ENCODE measurements at regions not wholly inside any gene's neighbourhood (a gene's known extent, or its start where the extent isn't known, plus 50 kb on each side); places are given as distances from the start of the nearest gene placed in this dataset.
"Not testable (repeated sequence)": the region's sequence is repeated elsewhere in the genome, so short reads cannot be mapped to it uniquely, and the experiment has no call there.

GRCh38 chr5:135154961-135155360 is 120.9 kb upstream of the PITX1 start:
- DNase-seq: no peak

- no peak for DNase-seq
Observed at GRCh38 chr5:135154197-135154596, 120.2 kb upstream of the PITX1 start.

GRCh38 chr5:135153661-135154060 is 119.6 kb upstream of the PITX1 start:
- no peak for DNase-seq

DNA sequence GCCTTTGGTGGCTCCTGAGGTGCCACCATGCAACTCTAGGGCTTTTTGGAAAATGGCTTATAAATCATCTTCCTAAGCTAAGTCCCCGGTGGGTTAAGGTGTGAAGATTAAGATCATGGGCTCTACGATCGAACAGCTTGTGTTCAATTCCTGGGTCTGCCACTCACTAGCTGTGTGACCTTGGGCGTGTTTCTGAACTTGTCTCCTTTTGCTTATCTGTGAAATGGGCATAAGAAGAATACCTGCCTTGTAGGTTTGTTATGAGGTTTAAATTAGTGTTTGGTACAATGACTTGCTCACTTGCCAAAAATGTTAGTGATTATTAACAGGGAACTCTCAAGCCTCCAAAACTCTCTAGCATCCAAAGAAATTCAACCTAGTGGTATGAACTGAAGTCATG is 119.2 kb upstream of the PITX1 start:
- DNase-seq: no peak

GRCh38 chr5:135151660-135152059 is 117.6 kb upstream of the PITX1 start:
- DNase-seq: not testable (repeated sequence)

- no peak for DNase-seq
Observed at GRCh38 chr5:135151256-135151655, 117.2 kb upstream of the PITX1 start.

DNA sequence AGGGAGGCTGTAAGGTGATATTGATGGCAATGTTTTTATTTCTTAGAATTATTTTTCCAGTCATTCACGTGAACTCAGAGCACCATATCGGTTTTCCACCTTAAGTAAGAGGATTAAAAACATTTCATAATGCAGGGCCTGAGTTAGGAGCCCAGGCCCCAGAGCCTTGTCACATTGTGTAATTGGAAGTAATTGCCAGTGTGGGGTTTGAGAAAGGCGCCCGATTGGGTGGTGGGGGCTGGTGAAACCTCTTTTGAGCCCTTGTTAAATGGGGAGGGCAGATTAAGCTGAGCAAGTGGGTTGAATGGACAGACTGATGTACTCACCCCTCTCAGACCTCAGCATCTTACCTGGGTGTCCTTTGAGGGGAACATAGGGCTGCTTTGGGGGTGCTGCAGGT is 116.7 kb upstream of the PITX1 start:
- DNase-seq: no peak

GRCh38 chr5:135149956-135150723 is 116.1 kb upstream of the PITX1 start:
- DNase-seq: no peak

DNA sequence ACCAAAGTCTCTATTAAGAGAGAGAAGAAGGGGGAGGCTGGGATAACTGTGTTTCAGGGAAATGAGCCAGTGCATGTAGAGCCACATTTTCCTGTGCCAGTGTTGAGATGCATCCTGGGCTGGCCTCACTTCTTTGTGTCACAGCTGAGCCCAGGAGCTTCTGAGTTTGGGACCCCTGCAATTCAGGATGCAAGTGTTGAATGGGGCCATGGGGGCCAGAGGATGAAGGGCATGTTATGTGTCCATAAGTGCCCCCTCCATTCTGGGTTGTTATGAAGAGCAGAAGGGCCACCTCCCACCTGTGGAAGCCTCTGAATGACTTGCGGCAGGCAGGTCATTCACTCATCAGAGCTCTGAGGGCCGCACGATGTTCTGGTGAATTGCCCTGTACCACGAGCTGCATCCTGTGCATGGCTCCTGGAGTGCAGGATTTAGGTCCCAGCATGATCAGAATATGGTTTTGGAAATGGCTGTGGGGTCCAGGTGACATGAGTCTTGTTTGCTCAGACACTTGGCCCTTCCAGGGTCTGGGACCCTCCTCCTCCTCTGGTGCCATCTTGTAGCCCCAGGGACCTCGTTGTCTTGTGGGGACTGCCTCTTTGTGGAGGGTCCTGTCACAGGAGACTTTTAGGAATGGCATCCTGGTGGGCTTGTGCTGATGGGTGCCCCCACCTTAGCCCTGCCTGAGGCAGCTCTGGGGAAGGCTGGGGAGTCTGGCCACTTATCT is 115.4 kb upstream of the PITX1 start:
- DNase-seq: no peak

GRCh38 chr5:135147294-135148090 is 113.5 kb upstream of the PITX1 start:
- DNase-seq: no peak

- DNase-seq: no peak
Observed at GRCh38 chr5:135145985-135146384, 112.0 kb upstream of the PITX1 start.

DNA sequence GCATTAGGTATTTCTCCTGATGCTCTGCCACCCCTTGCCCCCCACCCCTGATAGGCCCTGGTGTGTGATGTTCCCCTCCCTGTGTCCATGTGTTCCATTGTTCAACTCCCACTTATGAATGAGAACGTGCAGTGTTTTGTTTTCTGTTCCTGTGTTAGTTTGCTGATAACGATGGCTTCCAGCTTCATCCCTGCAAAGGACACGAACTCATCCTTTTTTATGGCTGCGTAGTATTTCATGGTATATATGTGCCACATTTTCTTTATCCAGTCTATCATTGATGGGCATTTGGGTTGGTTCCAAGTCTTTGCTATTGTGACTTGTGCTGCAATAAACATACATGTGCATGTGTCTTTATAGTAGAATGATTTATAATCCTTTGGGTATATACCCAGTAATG is 109.7 kb upstream of the PITX1 start:
- DNase-seq: not testable (repeated sequence)

DNA sequence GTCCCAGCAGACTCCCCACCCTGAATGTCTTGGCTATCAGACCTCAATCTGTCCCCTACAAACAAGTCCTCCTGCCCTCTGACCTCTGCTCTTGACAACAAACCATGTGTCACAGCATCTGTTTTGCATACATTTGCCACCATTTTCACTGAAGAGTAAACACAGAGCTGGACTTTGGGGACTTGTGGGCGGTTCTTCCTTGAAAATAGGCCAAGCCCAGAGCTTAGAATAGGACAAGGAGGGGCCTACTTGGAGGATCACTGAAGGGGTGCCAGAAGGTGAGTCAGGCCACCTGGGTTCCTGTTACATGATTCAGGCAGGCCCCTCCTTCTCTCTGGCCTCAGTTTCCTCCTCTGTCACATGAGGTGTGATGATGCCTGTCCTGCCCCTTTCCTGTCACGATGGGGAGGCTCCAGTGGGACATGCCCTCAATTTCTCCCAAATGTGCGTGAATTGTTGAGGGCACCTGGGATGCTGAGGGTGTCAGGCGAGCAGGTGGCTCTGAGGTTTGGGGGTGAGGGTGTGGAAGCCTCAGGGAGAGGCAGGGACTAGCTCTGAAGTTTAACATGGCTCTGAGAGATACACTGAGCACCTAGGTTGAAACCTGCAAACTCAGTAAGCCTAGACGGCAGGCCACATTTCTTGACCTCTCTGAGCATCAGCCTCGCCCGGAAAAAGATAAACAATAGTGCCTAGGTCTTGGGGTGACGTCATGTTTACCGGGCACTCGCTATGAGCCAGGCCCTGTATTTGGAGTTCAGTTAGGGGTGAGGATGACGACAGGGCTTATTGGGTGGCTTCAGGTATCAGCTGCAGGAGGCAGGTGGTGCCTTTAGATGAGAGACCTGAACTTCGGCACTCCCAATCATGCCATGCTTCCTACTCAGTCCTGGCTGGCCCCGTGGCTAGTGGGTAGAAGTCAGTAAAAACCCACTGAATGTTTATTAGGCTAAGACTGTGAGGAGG is 107.6 kb upstream of the PITX1 start:
- no peak for DNase-seq

DNA sequence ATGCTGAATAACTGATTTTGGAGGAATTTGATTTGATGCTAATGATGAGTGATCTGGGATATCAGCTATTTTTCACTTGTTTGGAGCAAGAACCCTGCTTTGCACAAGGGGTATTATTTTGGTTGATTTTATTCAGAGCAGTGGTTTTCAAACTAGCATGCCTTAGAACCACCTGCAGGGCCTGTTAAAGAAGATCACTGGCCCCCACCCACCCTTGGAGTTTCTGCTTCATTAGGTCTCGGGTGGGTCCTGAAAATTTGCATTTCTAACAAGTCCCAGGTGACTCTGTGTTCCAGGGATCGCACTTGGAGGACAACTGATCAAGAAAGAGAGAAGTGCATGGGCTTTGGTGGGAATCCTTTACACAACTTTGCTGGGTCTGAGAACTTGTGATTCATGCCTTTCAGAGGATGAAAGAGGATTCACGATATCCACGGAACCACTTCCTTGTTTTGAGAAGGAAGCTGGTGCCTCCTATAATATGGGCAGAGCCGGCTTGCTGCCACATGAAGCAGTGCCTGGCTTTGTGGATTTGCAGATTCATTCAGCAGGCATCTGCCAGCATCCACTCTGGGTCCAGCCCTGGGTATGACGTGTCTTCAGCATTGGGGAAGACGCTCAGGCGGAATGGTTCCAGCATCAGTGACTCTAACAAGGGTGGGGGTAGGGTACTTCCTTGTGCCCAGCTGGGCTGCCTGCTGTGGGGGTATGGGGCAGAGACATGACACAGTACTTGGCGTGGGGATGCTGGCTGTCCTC is 106.6 kb upstream of the PITX1 start:
- no peak for DNase-seq

GRCh38 chr5:135139381-135140134 is 105.5 kb upstream of the PITX1 start:
- no peak for DNase-seq

- no peak for DNase-seq
Observed at GRCh38 chr5:135138116-135138850, 104.3 kb upstream of the PITX1 start.

DNA sequence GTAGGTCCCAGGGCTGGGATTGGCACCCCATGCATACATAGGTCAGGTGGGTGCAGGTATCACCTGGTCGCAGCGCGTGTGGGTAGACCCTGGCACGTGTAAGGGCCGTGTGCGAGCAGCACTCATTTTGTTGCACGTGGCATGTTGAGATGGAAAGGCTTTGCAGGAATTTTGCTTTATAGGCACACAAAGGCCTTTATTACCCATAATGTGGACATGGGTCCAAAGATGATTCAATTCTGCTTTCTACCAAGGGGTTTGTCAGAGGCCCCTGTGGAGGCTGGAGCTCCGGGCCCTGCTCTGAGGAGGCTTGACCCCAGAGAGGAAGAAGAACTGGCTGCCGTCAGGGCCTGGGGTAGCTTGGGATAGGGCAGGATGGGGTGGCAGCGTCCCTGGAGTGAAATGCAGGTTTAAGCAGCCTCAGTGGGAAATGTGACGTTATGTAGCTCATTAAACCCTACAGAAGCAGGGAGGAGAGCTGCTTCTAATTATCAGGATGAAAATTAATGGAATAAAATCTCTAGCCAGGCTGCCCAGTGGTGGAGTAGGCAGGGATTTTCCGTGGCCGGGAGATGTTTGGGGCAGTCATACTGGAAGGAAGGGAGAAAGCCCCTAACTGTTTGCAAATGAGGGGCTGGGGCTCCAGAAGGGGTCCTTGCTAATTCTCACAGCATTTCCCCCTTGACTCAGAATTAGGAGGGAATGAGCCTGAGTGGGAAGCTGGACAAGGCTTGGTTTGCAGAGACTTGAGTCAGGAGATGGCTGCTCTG is 103.3 kb upstream of the PITX1 start:
- DNase-seq: no peak

GRCh38 chr5:135136546-135136945 is 102.5 kb upstream of the PITX1 start:
- DNase-seq: no peak

- DNase-seq: no peak
Observed at GRCh38 chr5:135135530-135136226, 101.7 kb upstream of the PITX1 start.
